Thymus (tissue), 11 donors: ENCODE measurements at regions not wholly inside any gene's neighbourhood (a gene's known extent, or its start where the extent isn't known, plus 50 kb on each side); places are given as distances from the start of the nearest gene placed in this dataset.

Experiments
- DNase-seq, 9 donors: peaks; one replicate each; pipeline ENCODE4 v3.0.0-alpha.2; 2013; ENCODE audit warnings: low spot score in 9 of 9, low read depth in 6 of 9, missing footprints in 1 of 9
- H3K27ac ChIP-seq, 2 donors: one replicate each; pipeline ENCODE4 v1.5.1; 2013; ENCODE audit warnings: control low read depth in 1 of 2, low read depth in 1 of 2, low read length in 1 of 2, mild to moderate bottlenecking in 1 of 2, moderate library complexity in 1 of 2
- H3K27me3 ChIP-seq, 2 donors: one replicate each; pipeline ENCODE4 v1.5.1; 2013; ENCODE audit warnings: low read length in 1 of 2; ENCODE audit not compliant: control insufficient read depth in 2 of 2, insufficient read depth in 1 of 2
- H3K36me3 ChIP-seq, 2 donors: one replicate each; pipeline ENCODE4 v1.5.1; 2013; ENCODE audit warnings: low read length in 1 of 2, mild to moderate bottlenecking in 1 of 2, moderate library complexity in 1 of 2; ENCODE audit not compliant: control insufficient read depth in 2 of 2, insufficient read depth in 2 of 2
- H3K4me1 ChIP-seq, 2 donors: one replicate each; pipeline ENCODE4 v1.5.1; 2013; ENCODE audit warnings: low read length in 2 of 2; ENCODE audit not compliant: control insufficient read depth in 2 of 2, insufficient read depth in 2 of 2
- H3K4me3 ChIP-seq, 2 donors: one replicate each; pipeline ENCODE4 v1.5.1; 2013; ENCODE audit warnings: low read length in 2 of 2, control low read depth in 1 of 2, mild to moderate bottlenecking in 1 of 2
- H3K9me3 ChIP-seq, 2 donors: one replicate each; pipeline ENCODE4 v1.5.1; 2013; ENCODE audit warnings: low read length in 1 of 2, mild to moderate bottlenecking in 1 of 2; ENCODE audit not compliant: control insufficient read depth in 2 of 2, insufficient read depth in 1 of 2
- WGBS: extraction: QIAGEN DNeasy Blood & Tissue Kit; methylation state at CpG from one replicate; pipeline ENCODE4 v1.1.7; 2013; 5-methylcytosine and 5-hydroxymethylcytosine counted together
- donor health status: healthy.

DNA sequence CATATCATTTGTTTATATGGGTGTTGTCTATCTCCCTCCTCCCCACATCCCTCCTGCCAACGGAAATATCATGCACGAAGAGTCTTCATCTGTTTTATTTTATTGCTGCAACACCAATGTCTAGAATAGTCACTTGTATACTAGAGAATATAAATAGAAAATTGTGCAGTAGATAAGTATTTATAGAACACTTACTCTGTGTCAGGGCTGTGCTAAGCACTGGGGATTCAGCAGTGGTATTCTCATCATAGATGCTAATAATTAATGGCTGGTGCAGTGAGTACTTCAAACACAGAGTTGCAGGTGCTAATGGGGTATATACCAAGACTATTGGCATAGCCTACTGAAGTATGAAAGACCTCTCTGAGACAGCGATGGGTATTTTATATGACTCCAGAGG, 353.5 kb upstream of the CDH6 start:
- Histone ChIP-seq H3K27ac (no peak overlapping the region), H3K27me3 (no peaks in the 10 kb centered on the region), H3K4me3 (no peak overlapping the region), H3K4me1 (no peaks in the 10 kb centered on the region), H3K9me3 (no peaks in the 10 kb centered on the region), H3K36me3 (no peaks in the 10 kb centered on the region)
- 86% methylated on average over 3 of the region's 3 CpGs for WGBS
- DNase-seq, result no peak

DNA sequence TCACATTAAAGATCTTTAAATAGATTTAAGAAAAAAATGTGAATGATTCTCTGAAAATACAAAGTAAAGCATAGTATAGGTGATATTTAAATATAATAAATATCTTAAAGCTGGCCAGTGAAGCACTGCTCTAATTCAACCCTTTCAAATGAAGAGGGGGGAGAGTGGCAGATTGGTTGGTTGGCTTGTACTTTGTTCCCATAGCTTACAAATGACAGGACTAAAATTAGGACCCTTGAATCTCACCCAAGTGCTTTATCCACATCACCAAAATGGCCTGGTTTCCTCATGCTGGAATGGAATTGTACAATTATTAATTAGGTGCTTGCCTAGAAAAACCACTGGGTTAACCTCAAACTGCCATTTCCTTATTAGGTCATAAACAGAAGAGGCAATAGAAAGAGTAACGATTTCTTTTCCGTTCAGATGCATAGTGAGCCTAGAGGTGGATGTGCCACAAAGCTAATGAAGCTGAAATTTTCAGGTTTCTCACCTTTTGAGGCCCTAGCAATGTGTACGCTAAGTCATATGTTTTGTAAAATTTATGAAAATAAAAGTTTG, 354.5 kb upstream of the CDH6 start:
- WGBS, result 69% methylated on average over 3 of the region's 3 CpGs

DNA sequence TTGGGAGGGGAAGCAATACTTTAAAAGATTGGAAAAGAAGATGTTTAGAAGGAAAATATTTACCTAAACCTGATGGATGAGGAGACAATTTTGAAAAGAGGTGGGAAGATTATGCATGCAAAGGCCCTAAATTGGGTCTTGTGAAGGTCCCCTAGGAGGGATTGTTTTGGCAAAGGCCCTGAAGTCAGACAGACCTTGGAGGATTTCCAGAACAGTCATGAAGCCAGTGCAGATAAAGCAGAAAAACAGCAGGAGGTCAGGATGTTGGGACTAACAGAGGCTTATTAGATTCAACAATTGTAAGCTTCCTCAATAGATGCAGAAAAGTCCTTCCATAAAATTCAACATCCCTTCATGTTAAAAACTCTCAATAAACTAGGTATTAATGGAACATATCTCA, 361.0 kb upstream of the CDH6 start:
- H3K4me3 ChIP-seq, result no peak overlapping the region
- no peaks in the 10 kb centered on the region for H3K36me3 ChIP-seq
- no peaks in the 10 kb centered on the region for H3K4me1 ChIP-seq
- no peak overlapping the region for H3K27ac ChIP-seq
- no peak for DNase-seq
- no peaks in the 10 kb centered on the region for H3K9me3 ChIP-seq
- no peaks in the 10 kb centered on the region for H3K27me3 ChIP-seq

More for the DNA sequence above, 354.5 kb upstream of the CDH6 start:
- H3K27me3 ChIP-seq, result no peaks in the 10 kb centered on the region
- no peak overlapping the region for H3K4me3 ChIP-seq
- no peak overlapping the region for H3K27ac ChIP-seq
- DNase-seq, result no peak
- no peaks in the 10 kb centered on the region for H3K36me3 ChIP-seq
- H3K4me1 ChIP-seq, result no peaks in the 10 kb centered on the region
- H3K9me3 ChIP-seq, result no peaks in the 10 kb centered on the region

DNA sequence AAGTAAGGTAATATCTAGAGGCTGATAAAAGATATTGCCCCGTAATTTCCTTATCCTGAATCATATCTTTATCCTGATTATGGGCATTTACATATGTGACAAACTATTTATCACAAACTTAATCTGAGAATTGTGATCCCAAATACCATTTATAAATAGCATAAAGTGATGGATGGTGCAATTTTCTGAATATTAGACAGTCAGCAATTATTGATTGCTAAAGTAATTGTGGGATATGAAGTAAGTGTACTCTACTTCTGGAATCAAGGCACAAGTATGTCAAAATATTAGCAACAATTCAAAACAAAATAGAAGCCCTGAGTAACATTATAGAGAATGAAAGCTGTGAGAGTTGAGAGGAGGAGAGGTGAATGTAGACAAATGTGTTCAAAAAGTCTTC, 361.9 kb upstream of the CDH6 start:
- Histone ChIP-seq H3K9me3 (no peaks in the 10 kb centered on the region), H3K36me3 (no peaks in the 10 kb centered on the region), H3K27ac (no peak overlapping the region), H3K4me3 (no peak overlapping the region), H3K27me3 (no peaks in the 10 kb centered on the region), H3K4me1 (no peaks in the 10 kb centered on the region)
- WGBS, result 80% methylated on average over 1 of the region's 1 CpG
- DNase-seq, result no peak

DNA sequence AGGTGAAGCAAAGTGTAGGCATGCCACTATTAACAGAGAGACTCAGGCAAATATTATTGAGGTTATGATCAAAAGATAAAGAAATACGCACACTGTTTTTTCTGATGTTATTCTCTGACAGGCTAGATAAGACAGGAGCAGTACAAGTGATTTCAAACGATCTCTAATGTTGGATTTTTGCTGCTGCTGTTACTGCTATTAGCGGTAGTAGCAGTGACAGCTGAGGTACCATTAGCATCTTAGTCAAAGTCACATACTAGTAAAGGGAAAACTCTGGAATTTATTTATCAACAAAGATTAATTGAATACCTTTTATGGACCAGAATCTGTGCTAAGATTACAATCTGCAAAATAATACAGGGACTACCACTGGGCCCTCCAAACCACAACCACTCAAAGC, 362.4 kb upstream of the CDH6 start:
- H3K9me3 ChIP-seq, result no peaks in the 10 kb centered on the region

DNA sequence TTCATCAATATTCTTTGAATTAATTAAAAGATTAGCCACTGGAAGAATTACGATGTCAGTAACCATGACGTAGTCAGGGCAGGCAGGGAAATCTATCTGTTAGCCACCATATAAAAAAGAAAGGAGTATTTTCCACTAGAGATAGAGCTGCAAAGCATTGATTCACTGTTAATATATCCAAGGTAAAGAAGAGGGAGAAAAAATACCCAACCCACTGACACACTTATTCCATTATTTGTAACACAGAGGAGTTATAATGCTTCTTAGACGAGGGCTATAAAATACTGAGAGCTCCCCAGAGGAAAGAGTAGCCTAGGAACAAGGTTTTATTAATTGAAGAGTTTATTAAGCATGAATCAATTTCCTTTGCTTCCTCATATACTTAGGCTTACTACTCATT, 382.2 kb upstream of the CDH6 start:
- 92% methylated on average over 3 of the region's 3 CpGs for WGBS
- Histone ChIP-seq H3K27ac (no peak overlapping the region), H3K4me1 (no peaks in the 10 kb centered on the region), H3K4me3 (no peak overlapping the region), H3K9me3 (no peaks in the 10 kb centered on the region), H3K36me3 (no peaks in the 10 kb centered on the region), H3K27me3 (no peaks in the 10 kb centered on the region)
- no peak for DNase-seq

More for the DNA sequence above, 362.4 kb upstream of the CDH6 start:
- no peaks in the 10 kb centered on the region for H3K27me3 ChIP-seq
- H3K4me1 ChIP-seq, result no peaks in the 10 kb centered on the region
- no peak for DNase-seq
- no peaks in the 10 kb centered on the region for H3K36me3 ChIP-seq
- no peak overlapping the region for H3K4me3 ChIP-seq
- WGBS, result 75% methylated on average over 3 of the region's 3 CpGs
- no peak overlapping the region for H3K27ac ChIP-seq

DNA sequence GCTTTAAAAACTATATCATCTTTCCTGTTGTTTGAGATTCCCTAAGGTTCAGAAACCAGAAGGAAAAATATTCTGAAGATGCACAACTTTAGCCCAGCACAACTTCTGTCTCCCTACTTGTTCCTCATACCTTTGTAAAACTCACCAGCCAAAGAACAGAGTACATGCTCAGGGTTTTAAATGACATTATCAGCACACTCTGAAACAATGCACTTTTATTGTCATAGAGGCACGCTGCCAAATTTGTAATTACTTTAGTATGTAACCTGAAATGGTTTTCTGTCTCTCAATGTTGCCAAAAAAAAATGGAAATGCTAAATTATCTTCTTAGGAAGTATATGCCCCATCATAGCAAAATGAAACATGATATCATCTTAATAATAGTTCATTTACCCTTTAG, 383.6 kb upstream of the CDH6 start:
- 76% methylated on average over 1 of the region's 1 CpG for WGBS

DNA sequence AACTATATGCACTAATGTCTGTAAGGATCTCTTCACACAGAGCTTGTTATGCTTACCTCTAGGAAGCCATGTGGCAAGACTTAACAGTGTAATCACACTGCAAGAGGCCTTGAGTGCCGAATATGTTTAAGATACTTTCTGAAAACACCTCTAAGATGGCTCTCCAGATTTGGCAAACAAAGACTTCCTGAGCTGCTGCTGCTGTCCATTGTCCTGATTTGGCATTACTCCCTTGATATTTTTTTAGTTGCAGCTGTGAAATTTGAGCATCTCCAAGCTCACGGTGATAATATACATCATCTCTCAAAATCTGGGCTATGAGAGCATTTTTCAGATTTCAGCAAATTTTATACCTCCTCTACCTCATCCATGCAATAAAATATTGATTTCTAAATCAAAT, 384.5 kb upstream of the CDH6 start:
- H3K27me3 ChIP-seq, result no peaks in the 10 kb centered on the region
- 80% methylated on average over 2 of the region's 2 CpGs for WGBS
- no peak for DNase-seq

More for the DNA sequence above, 383.6 kb upstream of the CDH6 start:
- Histone ChIP-seq H3K9me3 (peaks cover 0 to 3% of the 10 kb centered on the region in 2 donors), H3K4me1 (no peaks in the 10 kb centered on the region), H3K27me3 (no peaks in the 10 kb centered on the region), H3K27ac (no peak overlapping the region), H3K4me3 (no peak overlapping the region), H3K36me3 (no peaks in the 10 kb centered on the region)
- DNase-seq, result no peak

DNA sequence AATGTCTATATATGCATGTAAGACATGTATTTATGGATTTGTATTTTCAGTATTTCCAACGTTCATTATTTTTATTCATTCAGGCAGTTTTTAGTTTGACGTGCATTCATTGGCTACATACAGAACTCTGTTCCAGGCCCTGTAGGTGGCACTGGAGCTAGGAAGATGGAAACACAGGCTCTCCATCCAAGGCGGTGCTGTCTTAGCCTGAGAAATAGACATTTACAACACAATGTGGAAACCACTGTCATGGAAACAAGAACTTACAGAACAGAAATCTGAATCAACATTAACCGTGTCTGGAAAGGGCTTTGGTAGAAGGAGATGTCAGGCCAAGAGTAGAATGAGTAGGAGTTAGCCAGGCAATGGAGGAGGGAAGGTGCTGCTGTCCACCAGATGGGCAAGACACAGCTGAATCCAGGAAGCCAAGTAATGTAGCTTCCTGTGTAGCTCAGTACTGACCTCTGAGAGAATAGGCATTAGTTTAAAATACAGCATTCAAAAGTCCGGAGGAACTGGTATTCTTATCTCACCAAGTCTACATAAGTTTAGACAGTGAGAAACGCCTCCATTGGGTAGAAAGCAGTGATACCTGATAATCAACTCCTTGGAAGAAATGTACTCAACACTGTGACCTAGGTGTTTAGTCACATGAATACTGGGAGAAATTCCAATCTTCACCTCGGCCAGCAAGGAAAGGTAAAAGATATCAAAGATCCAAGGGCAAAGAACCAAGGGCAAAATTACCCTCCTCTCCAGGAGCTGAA, 388.6 kb upstream of the CDH6 start:
- H3K27ac ChIP-seq, result no peak overlapping the region
- no peaks in the 10 kb centered on the region for H3K4me1 ChIP-seq
- H3K4me3 ChIP-seq, result no peak overlapping the region
- no peaks in the 10 kb centered on the region for H3K36me3 ChIP-seq
- WGBS, result 82% methylated on average over 7 of the region's 7 CpGs
- H3K9me3 ChIP-seq, result peaks cover 0 to 3% of the 10 kb centered on the region in 2 donors
- no peaks in the 10 kb centered on the region for H3K27me3 ChIP-seq
- DNase-seq, result no peak

More for the DNA sequence above, 384.5 kb upstream of the CDH6 start:
- no peaks in the 10 kb centered on the region for H3K36me3 ChIP-seq
- no peak overlapping the region for H3K4me3 ChIP-seq
- no peak overlapping the region for H3K27ac ChIP-seq
- H3K9me3 ChIP-seq, result peaks cover 0 to 3% of the 10 kb centered on the region in 2 donors
- H3K4me1 ChIP-seq, result no peaks in the 10 kb centered on the region
